GM12892 (cell line): ENCODE measurements at regions not wholly inside any gene's neighbourhood (a gene's known extent, or its start where the extent isn't known, plus 50 kb on each side); places are given as distances from the start of the nearest gene placed in this dataset.

Source experiments
- POLR2A ChIP-seq: IDR thresholded peaks from 2 replicates; pipeline ENCODE4 v1.6.1; 2011; ENCODE audit warnings: low read depth, low read length, control low read depth
- POLR2AphosphoS5 ChIP-seq: IDR thresholded peaks from 2 replicates; pipeline ENCODE4 v1.6.1; 2011; ENCODE audit warnings: low read depth, low read length, control low read depth

DNA sequence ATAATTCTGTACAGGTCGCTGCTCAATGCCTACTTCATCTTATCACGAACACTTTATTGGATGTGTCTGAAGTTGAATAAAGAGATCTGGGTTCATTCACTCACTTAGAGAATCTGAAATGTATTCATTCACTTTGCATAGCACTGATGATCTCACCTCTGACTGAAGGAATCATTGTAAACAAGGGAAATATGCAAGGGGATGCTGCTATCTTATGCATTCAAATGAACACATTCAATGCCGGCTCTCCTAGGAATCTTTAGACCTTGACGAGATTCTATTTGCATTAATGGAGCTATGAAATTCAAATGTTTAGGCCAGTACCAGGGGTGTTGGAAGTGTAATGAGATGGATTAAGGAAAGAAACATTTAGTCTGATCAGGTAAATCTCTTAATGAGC, 200.6 kb upstream of the COBL start:
- no peak for TF ChIP-seq POLR2A
- no peak for TF ChIP-seq POLR2AphosphoS5
